ENCODE measurements at regions not wholly inside any gene's neighbourhood (a gene's known extent, or its start where the extent isn't known, plus 50 kb on each side); places are given as distances from the start of the nearest gene placed in this dataset.

DNA sequence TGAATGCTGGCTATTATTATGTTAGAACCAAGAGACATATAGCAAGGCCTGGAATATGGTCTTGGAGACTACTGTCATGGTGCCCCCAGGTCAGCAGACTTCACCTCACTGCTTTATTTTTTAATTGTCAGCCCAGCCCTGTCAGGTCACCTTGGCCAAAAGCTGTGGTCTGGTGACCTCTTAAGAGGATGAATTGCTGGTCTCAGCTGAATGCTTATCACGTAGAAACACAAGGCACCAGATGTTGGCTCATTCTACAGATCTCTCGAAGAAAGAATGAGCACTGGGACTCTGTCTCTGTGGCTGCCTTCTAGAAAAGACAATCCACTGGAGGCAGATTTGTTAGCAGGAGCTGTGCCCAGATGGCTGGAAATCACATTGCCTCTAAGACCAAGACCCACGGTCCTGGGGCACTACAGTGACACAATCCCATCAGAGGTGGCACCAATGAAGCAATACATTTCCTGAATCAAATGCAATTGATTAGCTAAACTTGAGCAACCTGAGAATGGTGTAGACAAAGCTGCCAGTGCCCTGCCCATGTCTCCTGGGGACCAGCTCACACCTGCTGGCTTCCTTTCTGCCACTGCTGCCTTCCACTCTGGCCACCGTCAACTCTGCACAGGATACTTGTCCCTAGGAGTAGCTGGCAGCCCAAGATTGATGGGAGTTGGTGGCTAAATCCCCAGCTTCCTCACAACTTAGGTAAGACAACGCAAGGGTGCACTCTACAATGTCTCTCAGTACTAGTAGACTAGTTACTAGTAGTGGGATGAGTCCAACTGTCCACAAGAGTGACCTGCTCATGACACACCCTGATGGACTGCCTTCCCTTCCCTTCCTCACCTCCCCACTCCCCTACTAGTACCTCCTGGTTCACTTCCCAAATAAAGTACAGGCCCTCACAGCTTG, 384.9 kb upstream of the PROK2 start:
- H3K27ac ChIP-seq (ENCODE audit: low read depth, low read length), result no peak overlapping the region
- Mint-ChIP-seq H3K4me3 (no peak overlapping the region), H3K27ac (no peak overlapping the region), H3K36me3 (ENCODE audit: low read depth) (no peaks in the 10 kb centered on the region), H3K4me1 (peaks cover 25% of the 10 kb centered on the region), H3K27me3 (ENCODE audit: insufficient read depth) (peaks cover 8% of the 10 kb centered on the region), H3K9me3 (peaks cover 4% of the 10 kb centered on the region)
- no peak overlapping the region for H3K4me3 ChIP-seq (ENCODE audit: low read length)
- H3K9me3 ChIP-seq (ENCODE audit: control insufficient read depth, low read length), result no peaks in the 10 kb centered on the region
- H3K36me3 ChIP-seq (ENCODE audit: control insufficient read depth, insufficient read depth, low read length), result no peaks in the 10 kb centered on the region
- no peaks in the 10 kb centered on the region for H3K4me1 ChIP-seq (ENCODE audit: control insufficient read depth, insufficient read depth, low read length)
- WGBS, 2 experiments (ENCODE audit: insufficient coverage in 1 of 2, insufficient read length in 1 of 2), result 89 to 95% methylated on average over 2 to 5 of the region's 5 CpGs
- TF ChIP-seq, protein P1, sequence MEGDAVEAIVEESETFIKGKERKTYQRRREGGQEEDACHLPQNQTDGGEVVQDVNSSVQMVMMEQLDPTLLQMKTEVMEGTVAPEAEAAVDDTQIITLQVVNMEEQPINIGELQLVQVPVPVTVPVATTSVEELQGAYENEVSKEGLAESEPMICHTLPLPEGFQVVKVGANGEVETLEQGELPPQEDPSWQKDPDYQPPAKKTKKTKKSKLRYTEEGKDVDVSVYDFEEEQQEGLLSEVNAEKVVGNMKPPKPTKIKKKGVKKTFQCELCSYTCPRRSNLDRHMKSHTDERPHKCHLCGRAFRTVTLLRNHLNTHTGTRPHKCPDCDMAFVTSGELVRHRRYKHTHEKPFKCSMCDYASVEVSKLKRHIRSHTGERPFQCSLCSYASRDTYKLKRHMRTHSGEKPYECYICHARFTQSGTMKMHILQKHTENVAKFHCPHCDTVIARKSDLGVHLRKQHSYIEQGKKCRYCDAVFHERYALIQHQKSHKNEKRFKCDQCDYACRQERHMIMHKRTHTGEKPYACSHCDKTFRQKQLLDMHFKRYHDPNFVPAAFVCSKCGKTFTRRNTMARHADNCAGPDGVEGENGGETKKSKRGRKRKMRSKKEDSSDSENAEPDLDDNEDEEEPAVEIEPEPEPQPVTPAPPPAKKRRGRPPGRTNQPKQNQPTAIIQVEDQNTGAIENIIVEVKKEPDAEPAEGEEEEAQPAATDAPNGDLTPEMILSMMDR (conservative IDR thresholded peaks at IDR 0.05), result no peak
- no peaks in the 10 kb centered on the region for H3K27me3 ChIP-seq (ENCODE audit: control insufficient read depth, insufficient read depth, low read length, poor library complexity, severe bottlenecking)
- no peak for DNase-seq
- no peak overlapping the region for H3K9ac ChIP-seq (ENCODE audit: extremely low read depth, low read length, poor library complexity, severe bottlenecking)

DNA sequence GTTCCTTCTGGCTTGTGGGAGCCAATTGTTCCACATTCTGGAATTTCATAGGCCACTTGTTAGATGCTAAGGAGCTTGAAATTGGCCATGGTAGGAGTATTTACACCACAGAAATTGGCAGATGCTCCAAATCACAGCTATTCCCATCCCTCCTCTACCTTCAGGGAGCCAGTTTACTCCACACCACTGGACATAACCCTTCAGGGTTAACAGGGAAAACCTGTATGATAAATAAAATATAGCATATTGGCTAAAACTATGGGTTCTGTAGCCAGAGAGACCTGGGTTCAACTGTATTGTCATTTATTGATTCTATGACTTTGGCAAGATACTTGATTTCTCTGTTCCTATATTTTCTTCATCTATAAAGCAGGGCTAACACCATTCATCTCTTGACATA, 384.2 kb upstream of the PROK2 start:
- Histone ChIP-seq H3K36me3 (ENCODE audit: control insufficient read depth, insufficient read depth, low read length) (no peaks in the 10 kb centered on the region), H3K9ac (ENCODE audit: extremely low read depth, low read length, poor library complexity, severe bottlenecking) (no peak overlapping the region), H3K27ac (ENCODE audit: low read depth, low read length) (no peak overlapping the region), H3K4me1 (ENCODE audit: control insufficient read depth, insufficient read depth, low read length) (no peaks in the 10 kb centered on the region), H3K27me3 (ENCODE audit: control insufficient read depth, insufficient read depth, low read length, poor library complexity, severe bottlenecking) (no peaks in the 10 kb centered on the region), H3K4me3 (ENCODE audit: low read length) (no peak overlapping the region), H3K9me3 (ENCODE audit: control insufficient read depth, low read length) (no peaks in the 10 kb centered on the region)
- peaks cover 25% of the 10 kb centered on the region for H3K4me1 Mint-ChIP-seq
- no peak overlapping the region for H3K27ac Mint-ChIP-seq
- DNase-seq, result no peak
- H3K4me3 Mint-ChIP-seq, result no peak overlapping the region
- H3K9me3 Mint-ChIP-seq, result peaks cover 4% of the 10 kb centered on the region
- H3K36me3 Mint-ChIP-seq (ENCODE audit: low read depth), result no peaks in the 10 kb centered on the region
- H3K27me3 Mint-ChIP-seq (ENCODE audit: insufficient read depth), result peaks cover 6% of the 10 kb centered on the region
- TF ChIP-seq, protein P1 (conservative IDR thresholded peaks at IDR 0.05), result no peak

DNA sequence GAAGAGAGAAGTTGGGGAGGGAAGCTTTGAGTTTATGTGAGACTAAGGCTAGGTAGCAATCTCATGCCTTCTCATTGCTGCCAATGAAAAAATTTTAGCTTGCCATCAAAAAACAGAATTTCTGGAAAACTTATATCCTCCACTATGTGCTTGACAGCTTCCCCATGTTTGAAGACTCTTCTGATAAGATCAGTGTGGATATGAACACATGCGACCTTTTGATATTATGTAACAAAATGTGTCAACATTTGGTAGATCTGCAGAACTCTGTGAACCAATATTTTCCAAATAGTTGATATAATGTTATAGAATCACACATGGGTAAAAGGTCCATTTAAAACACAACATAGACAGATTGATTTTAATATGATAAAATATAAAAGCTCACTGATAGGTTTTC, 380.9 kb upstream of the PROK2 start:
- H3K27ac Mint-ChIP-seq, result no peak overlapping the region
- no peaks in the 10 kb centered on the region for H3K27me3 ChIP-seq (ENCODE audit: control insufficient read depth, insufficient read depth, low read length, poor library complexity, severe bottlenecking)
- WGBS, 2 experiments (ENCODE audit: insufficient coverage in 1 of 2, insufficient read length in 1 of 2), result 94 to 100% methylated on average over 1 of the region's 1 CpG
- H3K27me3 Mint-ChIP-seq (ENCODE audit: insufficient read depth), result peaks cover 3% of the 10 kb centered on the region
- H3K9me3 Mint-ChIP-seq, result peaks cover 4% of the 10 kb centered on the region
- no peak overlapping the region for H3K4me3 Mint-ChIP-seq
- H3K4me1 ChIP-seq (ENCODE audit: control insufficient read depth, insufficient read depth, low read length), result peaks cover 4% of the 10 kb centered on the region
- DNase-seq, result no peak
- H3K4me3 ChIP-seq (ENCODE audit: low read length), result no peak overlapping the region
- no peaks in the 10 kb centered on the region for H3K36me3 Mint-ChIP-seq (ENCODE audit: low read depth)
- no peaks in the 10 kb centered on the region for H3K36me3 ChIP-seq (ENCODE audit: control insufficient read depth, insufficient read depth, low read length)
- peaks cover 15% of the 10 kb centered on the region for H3K4me1 Mint-ChIP-seq
- H3K27ac ChIP-seq (ENCODE audit: low read depth, low read length), result no peak overlapping the region
- no peak overlapping the region for H3K9ac ChIP-seq (ENCODE audit: extremely low read depth, low read length, poor library complexity, severe bottlenecking)
- TF ChIP-seq, protein P1 (conservative IDR thresholded peaks at IDR 0.05), result no peak
- H3K9me3 ChIP-seq (ENCODE audit: control insufficient read depth, low read length), result no peaks in the 10 kb centered on the region
